GM12864 (cell line): ENCODE measurements at regions not wholly inside any gene's neighbourhood (a gene's known extent, or its start where the extent isn't known, plus 50 kb on each side); places are given as distances from the start of the nearest gene placed in this dataset.
"Not testable (repeated sequence)": the region's sequence is repeated elsewhere in the genome, so short reads cannot be mapped to it uniquely, and the experiment has no call there.

ENCODE experiments used
- DNase-seq: peaks from one replicate; pipeline ENCODE4 v3.0.0-alpha.2; 2011; ENCODE audit warnings: low read depth
- H3K4me3 ChIP-seq: 2 replicates; pipeline ENCODE4 v1.5.1; 2011; ENCODE audit warnings: mild to moderate bottlenecking, low read depth, low read length, control low read depth
- TF ChIP-seq, protein P1 (sequence below): IDR thresholded peaks from 2 replicates; pipeline ENCODE4 v1.5.1; 2011; ENCODE audit warnings: low read depth, mild to moderate bottlenecking, moderate library complexity, low read length, control low read depth, inconsistent platforms; ENCODE audit errors: missing control alignments

DNA sequence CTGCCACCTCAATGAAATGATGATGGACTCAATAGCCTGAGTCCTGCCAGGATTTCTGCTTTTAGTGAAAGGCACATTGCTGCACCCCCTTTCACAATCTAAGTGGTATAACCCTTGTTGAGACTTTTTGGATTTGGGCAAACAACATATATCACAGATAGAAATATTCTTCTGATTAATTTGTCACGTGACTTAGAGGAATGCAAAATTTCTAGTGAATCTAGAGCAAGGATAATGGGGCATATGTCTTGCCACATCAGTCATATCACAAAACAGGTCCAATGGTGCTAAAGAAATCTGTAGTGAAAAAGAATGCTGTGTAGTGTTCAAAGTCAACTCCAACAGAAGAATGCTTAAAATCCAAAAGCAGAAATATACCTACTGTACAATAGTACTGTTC, 1386.3 kb downstream of the LRFN5 start:
- TF ChIP-seq, protein P1, sequence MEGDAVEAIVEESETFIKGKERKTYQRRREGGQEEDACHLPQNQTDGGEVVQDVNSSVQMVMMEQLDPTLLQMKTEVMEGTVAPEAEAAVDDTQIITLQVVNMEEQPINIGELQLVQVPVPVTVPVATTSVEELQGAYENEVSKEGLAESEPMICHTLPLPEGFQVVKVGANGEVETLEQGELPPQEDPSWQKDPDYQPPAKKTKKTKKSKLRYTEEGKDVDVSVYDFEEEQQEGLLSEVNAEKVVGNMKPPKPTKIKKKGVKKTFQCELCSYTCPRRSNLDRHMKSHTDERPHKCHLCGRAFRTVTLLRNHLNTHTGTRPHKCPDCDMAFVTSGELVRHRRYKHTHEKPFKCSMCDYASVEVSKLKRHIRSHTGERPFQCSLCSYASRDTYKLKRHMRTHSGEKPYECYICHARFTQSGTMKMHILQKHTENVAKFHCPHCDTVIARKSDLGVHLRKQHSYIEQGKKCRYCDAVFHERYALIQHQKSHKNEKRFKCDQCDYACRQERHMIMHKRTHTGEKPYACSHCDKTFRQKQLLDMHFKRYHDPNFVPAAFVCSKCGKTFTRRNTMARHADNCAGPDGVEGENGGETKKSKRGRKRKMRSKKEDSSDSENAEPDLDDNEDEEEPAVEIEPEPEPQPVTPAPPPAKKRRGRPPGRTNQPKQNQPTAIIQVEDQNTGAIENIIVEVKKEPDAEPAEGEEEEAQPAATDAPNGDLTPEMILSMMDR = no peak
- DNase-seq = no peak
- H3K4me3 ChIP-seq = no peak overlapping the region

DNA sequence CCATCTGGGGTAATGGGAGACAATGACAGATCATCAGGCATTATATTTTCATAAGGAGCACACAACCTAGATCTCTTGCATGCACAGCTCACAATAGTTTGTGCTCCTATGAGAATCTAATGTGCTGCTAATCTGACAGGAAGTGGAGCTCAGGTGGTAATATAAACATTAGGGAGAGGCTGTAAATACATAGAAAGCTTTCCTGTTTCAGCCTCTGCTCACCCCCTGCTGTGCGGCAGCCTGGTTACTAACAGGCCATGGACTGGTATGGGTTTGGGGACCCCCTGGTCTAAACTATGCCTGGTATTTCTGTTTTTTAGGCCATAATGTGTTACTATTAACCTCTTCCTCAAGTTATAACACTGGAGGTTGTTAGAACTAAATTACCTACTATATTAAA, 1373.7 kb downstream of the LRFN5 start:
- DNase-seq = no peak
- H3K4me3 ChIP-seq = no peak overlapping the region
- TF ChIP-seq, protein P1 = no peak

GRCh38 chr14:42973171-42973570, 1366.5 kb downstream of the LRFN5 start:
- H3K4me3 ChIP-seq, DNase-seq: not testable (repeated sequence)

- TF ChIP-seq, protein P1 = no peak
- no peak for DNase-seq
- H3K4me3 ChIP-seq = no peak overlapping the region
These were observed 1358.8 kb downstream of the LRFN5 start for GRCh38 chr14:42965512-42965911.

GRCh38 chr14:42961509-42961908, 1354.8 kb downstream of the LRFN5 start:
- no peak overlapping the region for H3K4me3 ChIP-seq
- TF ChIP-seq, protein P1 = no peak
- no peak for DNase-seq

GRCh38 chr14:42950363-42950762, 1343.7 kb downstream of the LRFN5 start:
- DNase-seq = no peak
- no peak overlapping the region for H3K4me3 ChIP-seq
- TF ChIP-seq, protein P1 = no peak

- TF ChIP-seq, protein P1 = no peak
- DNase-seq = no peak
- no peak overlapping the region for H3K4me3 ChIP-seq
These were observed 1341.3 kb downstream of the LRFN5 start for GRCh38 chr14:42947991-42948390.

- DNase-seq = no peak
- TF ChIP-seq, protein P1 = no peak
- no peak overlapping the region for H3K4me3 ChIP-seq
These were observed 1337.6 kb downstream of the LRFN5 start for GRCh38 chr14:42944284-42944683.
